IgD-negative memory B cell (primary cell): ENCODE measurements at regions not wholly inside any gene's neighbourhood (a gene's known extent, or its start where the extent isn't known, plus 50 kb on each side); places are given as distances from the start of the nearest gene placed in this dataset.
"Not testable (repeated sequence)": the region's sequence is repeated elsewhere in the genome, so short reads cannot be mapped to it uniquely, and the experiment has no call there.

Source experiments
- H3K27ac Mint-ChIP-seq, 3 donors: one replicate each; pipeline ENCODE4 v1.8.0; 2020 to 2022; ENCODE audit warnings: mild to moderate bottlenecking in 3 of 3, mixed read lengths in 3 of 3, moderate library complexity in 1 of 3
- H3K27me3 Mint-ChIP-seq: one replicate; pipeline ENCODE4 v1.8.0; 2021; ENCODE audit warnings: mixed read lengths
- H3K36me3 Mint-ChIP-seq: one replicate; pipeline ENCODE4 v1.8.0; 2020; ENCODE audit warnings: mild to moderate bottlenecking, mixed read lengths
- H3K4me1 Mint-ChIP-seq, 3 donors: one replicate each; pipeline ENCODE4 v1.8.0; 2020 to 2022; ENCODE audit warnings: mixed read lengths in 3 of 3, mild to moderate bottlenecking in 1 of 3
- H3K4me3 Mint-ChIP-seq, 4 donors: one replicate each; pipeline ENCODE4 v1.8.0; 2020 to 2022; ENCODE audit warnings: mild to moderate bottlenecking in 4 of 4, mixed read lengths in 4 of 4, moderate library complexity in 3 of 4
- H3K9me3 Mint-ChIP-seq, 3 donors: one replicate each; pipeline ENCODE4 v1.8.0; 2020 to 2021; ENCODE audit warnings: mixed read lengths in 3 of 3, mild to moderate bottlenecking in 1 of 3

DNA sequence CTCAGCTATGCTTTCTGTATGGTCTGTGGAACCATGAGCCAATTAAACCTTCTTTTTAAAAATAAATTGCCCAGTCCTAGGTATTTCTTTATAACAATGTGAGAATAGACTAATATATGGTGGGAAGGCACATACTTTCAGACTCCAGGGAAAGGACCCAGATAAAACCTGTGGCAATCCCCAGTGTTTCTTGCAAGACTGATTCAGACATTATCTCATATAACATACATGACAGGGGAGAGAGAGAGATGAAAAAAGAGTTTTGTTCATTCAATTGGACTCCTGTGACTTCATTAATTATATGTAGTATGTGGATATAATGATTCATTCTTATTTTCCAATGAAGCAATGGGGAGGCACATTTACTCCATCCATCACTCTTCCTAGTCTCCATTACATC is 291.4 kb upstream of the PRKX start:
- H3K36me3 Mint-ChIP-seq = no peaks in the 10 kb centered on the region
- no peak overlapping the region for H3K4me3 Mint-ChIP-seq
- peaks cover 0 to 9% (median 3%) of the 10 kb centered on the region in 3 donors for H3K9me3 Mint-ChIP-seq
- no peak overlapping the region for H3K27ac Mint-ChIP-seq
- no peaks in the 10 kb centered on the region for H3K27me3 Mint-ChIP-seq
- H3K4me1 Mint-ChIP-seq = no peaks in the 10 kb centered on the region

GRCh38 chrX:3994315-3994714 is 280.9 kb upstream of the PRKX start:
- Mint-ChIP-seq H3K9me3 (peaks cover 3 to 6% (median 4%) of the 10 kb centered on the region in 3 donors), H3K4me3 (no peak overlapping the region)

GRCh38 chrX:3990569-3990968 is 277.1 kb upstream of the PRKX start:
- Mint-ChIP-seq H3K4me3 (no peak overlapping the region), H3K36me3 (no peaks in the 10 kb centered on the region), H3K4me1 (no peaks in the 10 kb centered on the region), H3K27me3 (no peaks in the 10 kb centered on the region), H3K27ac (no peak overlapping the region), H3K9me3 (peaks cover 3 to 4% (median 3%) of the 10 kb centered on the region in 3 donors)

More at GRCh38 chrX:3994315-3994714, 280.9 kb upstream of the PRKX start:
- H3K27ac Mint-ChIP-seq = no peak overlapping the region
- no peaks in the 10 kb centered on the region for H3K4me1 Mint-ChIP-seq
- H3K36me3 Mint-ChIP-seq = no peaks in the 10 kb centered on the region
- no peaks in the 10 kb centered on the region for H3K27me3 Mint-ChIP-seq

DNA sequence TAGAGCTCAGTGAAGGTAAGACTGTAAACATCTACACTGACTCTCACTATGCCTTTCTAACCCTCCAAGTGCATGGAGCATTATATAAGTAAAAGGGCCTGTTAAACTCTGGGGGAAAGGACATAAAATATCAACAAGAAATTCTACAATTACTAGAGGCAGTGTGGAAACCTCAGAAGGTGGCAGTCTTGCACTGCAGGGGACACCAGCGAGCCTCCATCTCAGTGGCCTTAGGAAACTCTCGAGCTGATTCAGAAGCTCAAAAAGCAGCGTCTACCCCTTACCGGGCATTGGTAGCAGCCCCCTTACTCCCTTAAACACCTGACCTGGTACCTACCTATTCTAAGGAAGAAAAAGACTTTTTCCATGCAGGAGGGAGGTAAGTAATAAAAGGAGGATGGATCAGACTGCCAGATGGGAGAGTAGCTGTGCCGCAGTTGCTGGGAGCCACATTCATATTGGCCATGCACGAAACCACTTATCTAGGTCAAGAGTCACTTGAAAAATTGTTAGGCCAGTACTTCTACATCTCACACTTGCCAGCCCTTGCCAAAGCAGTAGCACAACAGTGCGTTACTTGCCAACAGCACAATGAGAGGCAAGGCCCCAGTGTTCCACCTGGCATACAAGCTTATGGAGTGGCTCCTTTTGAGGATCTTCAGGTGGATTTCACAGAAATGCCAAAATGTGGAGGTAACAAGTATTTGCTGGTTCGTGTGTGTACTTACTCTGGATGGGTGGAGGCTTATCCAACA is 258.8 kb upstream of the PRKX start:
- not testable (repeated sequence) for H3K9me3 Mint-ChIP-seq, H3K4me1 Mint-ChIP-seq, H3K27ac Mint-ChIP-seq, H3K36me3 Mint-ChIP-seq, H3K27me3 Mint-ChIP-seq, H3K4me3 Mint-ChIP-seq

- peaks cover 0 to 2% (median under 1%) of the 10 kb centered on the region in 3 donors for H3K4me1 Mint-ChIP-seq
- H3K27ac Mint-ChIP-seq = no peak overlapping the region
- peaks cover 0 to 3% (median 0%) of the 10 kb centered on the region in 3 donors for H3K9me3 Mint-ChIP-seq
- no peak overlapping the region for H3K4me3 Mint-ChIP-seq
- H3K27me3 Mint-ChIP-seq = no peaks in the 10 kb centered on the region
- peaks cover 2% of the 10 kb centered on the region for H3K36me3 Mint-ChIP-seq
Observed at GRCh38 chrX:3968749-3969148, 255.3 kb upstream of the PRKX start.

DNA sequence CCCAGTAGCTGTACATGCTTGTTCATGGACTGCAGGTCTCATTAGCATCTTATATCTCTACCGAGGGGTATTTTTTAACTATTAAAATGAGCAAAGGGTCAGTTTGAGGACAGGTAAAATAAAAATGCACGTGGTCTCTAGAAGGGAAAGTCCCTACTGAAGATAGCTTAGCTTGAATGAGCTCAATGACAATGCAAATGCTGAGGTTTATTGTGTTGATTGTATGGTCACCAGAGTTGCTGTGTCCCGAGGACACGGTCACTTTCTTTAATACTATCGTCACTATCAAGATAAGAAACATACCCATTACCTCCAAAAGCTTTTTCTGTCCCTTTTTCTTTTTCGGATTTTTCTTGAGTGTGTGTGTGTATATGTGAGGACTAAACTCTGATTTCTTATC is 250.5 kb upstream of the PRKX start:
- Mint-ChIP-seq H3K4me1 (peaks cover 0 to 9% (median 6%) of the 10 kb centered on the region in 3 donors), H3K9me3 (peaks cover 2 to 5% (median 3%) of the 10 kb centered on the region in 3 donors), H3K27ac (no peak overlapping the region), H3K36me3 (peaks cover 6% of the 10 kb centered on the region), H3K27me3 (peaks cover 7% of the 10 kb centered on the region), H3K4me3 (no peak overlapping the region)

DNA sequence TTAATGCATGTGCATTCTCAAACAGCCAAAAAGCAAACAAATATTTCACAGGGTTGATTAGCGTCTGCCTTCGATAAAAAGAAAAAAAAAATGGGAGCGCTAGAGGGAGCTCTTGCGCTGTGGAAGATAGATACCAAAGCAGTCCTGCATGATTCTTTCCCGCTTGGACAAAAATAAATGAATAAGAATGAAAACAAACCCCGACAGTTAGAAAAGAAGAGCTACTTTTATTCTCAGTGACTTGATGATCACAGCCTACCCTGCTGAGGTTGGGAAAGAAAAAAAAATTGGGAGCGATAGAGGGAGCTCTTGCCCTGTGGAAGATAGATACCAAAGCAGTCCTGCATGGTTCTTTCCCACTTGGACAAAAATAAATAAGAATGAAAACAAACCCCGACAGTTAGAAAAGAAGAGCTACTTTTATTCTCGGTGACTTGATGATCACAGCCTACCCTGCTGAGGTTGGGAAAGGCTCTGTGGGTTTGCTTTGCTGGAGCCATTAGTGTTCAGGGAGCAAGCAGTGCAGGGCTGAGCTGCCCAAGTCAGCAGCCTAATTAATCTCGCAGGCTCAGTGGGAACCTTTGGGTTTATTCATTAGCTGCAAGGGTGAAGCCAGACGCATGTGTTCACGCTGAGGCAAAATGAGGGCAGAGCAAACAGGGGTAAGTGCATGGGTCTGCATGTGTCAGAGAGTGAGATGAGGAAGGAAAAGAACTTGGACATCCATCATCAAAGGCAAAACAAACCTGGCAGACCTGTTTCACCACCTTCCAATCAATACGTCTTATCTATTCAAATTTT is 249.3 kb upstream of the PRKX start:
- H3K9me3 Mint-ChIP-seq = peaks cover 0 to 5% (median 2%) of the 10 kb centered on the region in 3 donors
- peak overlapping the region in 1 of 4 donors; percentile 43 for H3K4me3 Mint-ChIP-seq
- H3K27me3 Mint-ChIP-seq = peaks cover 14% of the 10 kb centered on the region
- H3K27ac Mint-ChIP-seq = no peak overlapping the region
- H3K36me3 Mint-ChIP-seq = peaks cover 6% of the 10 kb centered on the region
- H3K4me1 Mint-ChIP-seq = peaks cover 0 to 9% (median 6%) of the 10 kb centered on the region in 3 donors

- Mint-ChIP-seq H3K4me3 (no peak overlapping the region), H3K4me1 (peaks cover 0 to 9% (median 6%) of the 10 kb centered on the region in 3 donors), H3K27ac (no peak overlapping the region), H3K9me3 (peaks cover 0 to 5% (median 2%) of the 10 kb centered on the region in 3 donors), H3K36me3 (peaks cover 5% of the 10 kb centered on the region), H3K27me3 (peaks cover 14% of the 10 kb centered on the region)
Observed at GRCh38 chrX:3960952-3961351, 247.5 kb upstream of the PRKX start.

- peaks cover 3% of the 10 kb centered on the region for H3K27me3 Mint-ChIP-seq
- H3K27ac Mint-ChIP-seq = no peak overlapping the region
- H3K36me3 Mint-ChIP-seq = no peaks in the 10 kb centered on the region
- no peaks in the 10 kb centered on the region for H3K4me1 Mint-ChIP-seq
- H3K4me3 Mint-ChIP-seq = no peak overlapping the region
- H3K9me3 Mint-ChIP-seq = peaks cover 0 to 8% (median 1%) of the 10 kb centered on the region in 3 donors
Observed at GRCh38 chrX:3951859-3952258, 238.4 kb upstream of the PRKX start.

DNA sequence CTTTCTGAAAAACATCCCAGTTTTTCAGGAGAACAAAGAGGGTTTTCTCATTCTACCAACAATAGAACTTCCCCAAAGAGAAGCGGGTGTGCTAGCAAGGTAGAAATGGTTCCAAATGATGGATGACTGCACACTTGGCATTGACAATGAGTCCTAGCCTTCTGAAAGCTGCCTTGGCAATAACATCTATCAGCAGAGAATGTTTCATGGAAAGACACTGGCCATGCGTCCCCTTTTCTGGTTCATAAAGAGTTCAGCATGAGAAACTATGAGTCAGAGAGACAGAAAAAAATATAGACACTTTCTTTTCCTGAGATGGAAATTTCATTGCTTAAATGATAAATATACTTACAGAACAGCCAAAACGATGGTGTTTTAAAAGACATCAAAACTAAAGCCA is 236.9 kb upstream of the PRKX start:
- peaks cover 0 to 8% (median 3%) of the 10 kb centered on the region in 3 donors for H3K9me3 Mint-ChIP-seq
- no peak overlapping the region for H3K27ac Mint-ChIP-seq
- H3K4me3 Mint-ChIP-seq = no peak overlapping the region
- H3K4me1 Mint-ChIP-seq = no peaks in the 10 kb centered on the region
- H3K36me3 Mint-ChIP-seq = no peaks in the 10 kb centered on the region
- H3K27me3 Mint-ChIP-seq = peaks cover 3% of the 10 kb centered on the region

GRCh38 chrX:3943965-3944364 is 230.5 kb upstream of the PRKX start:
- Mint-ChIP-seq H3K4me3 (no peak overlapping the region), H3K27ac (no peak overlapping the region), H3K36me3 (peaks cover 2% of the 10 kb centered on the region), H3K4me1 (no peaks in the 10 kb centered on the region), H3K9me3 (peaks cover 0 to 2% (median 0%) of the 10 kb centered on the region in 3 donors), H3K27me3 (no peaks in the 10 kb centered on the region)

GRCh38 chrX:3940000-3940610 is 226.7 kb upstream of the PRKX start:
- H3K9me3 Mint-ChIP-seq = no peaks in the 10 kb centered on the region
- no peaks in the 10 kb centered on the region for H3K4me1 Mint-ChIP-seq
- no peak overlapping the region for H3K4me3 Mint-ChIP-seq
- peaks cover 2% of the 10 kb centered on the region for H3K36me3 Mint-ChIP-seq
- no peaks in the 10 kb centered on the region for H3K27me3 Mint-ChIP-seq
- no peak overlapping the region for H3K27ac Mint-ChIP-seq

- H3K27ac Mint-ChIP-seq = no peak overlapping the region
- H3K27me3 Mint-ChIP-seq = no peaks in the 10 kb centered on the region
- H3K36me3 Mint-ChIP-seq = peaks cover 2% of the 10 kb centered on the region
- no peaks in the 10 kb centered on the region for H3K4me1 Mint-ChIP-seq
- H3K9me3 Mint-ChIP-seq = no peaks in the 10 kb centered on the region
- H3K4me3 Mint-ChIP-seq = no peak overlapping the region
Observed at GRCh38 chrX:3938587-3938986, 225.1 kb upstream of the PRKX start.

- H3K27me3 Mint-ChIP-seq, H3K27ac Mint-ChIP-seq, H3K36me3 Mint-ChIP-seq, H3K4me3 Mint-ChIP-seq, H3K4me1 Mint-ChIP-seq, H3K9me3 Mint-ChIP-seq: not testable (repeated sequence)
Observed at GRCh38 chrX:3935196-3935595, 221.7 kb upstream of the PRKX start.

- not testable (repeated sequence) for H3K9me3 Mint-ChIP-seq, H3K4me1 Mint-ChIP-seq, H3K36me3 Mint-ChIP-seq, H3K27me3 Mint-ChIP-seq, H3K4me3 Mint-ChIP-seq, H3K27ac Mint-ChIP-seq
Observed at GRCh38 chrX:3920424-3921017, 207.1 kb upstream of the PRKX start.
